MM.1S (cell line): ENCODE measurements at regions not wholly inside any gene's neighbourhood (a gene's known extent, or its start where the extent isn't known, plus 50 kb on each side); places are given as distances from the start of the nearest gene placed in this dataset.
"Not testable (repeated sequence)": the region's sequence is repeated elsewhere in the genome, so short reads cannot be mapped to it uniquely, and the experiment has no call there.

ENCODE experiments used
- EZH2 ChIP-seq: fragments of 300-600 bp; sonication (generic); optimal IDR thresholded peaks from 2 replicates; pipeline ENCODE3; 2017; ENCODE audit warnings: low read depth, mild to moderate bottlenecking, antibody characterized with exemption, low read length, mixed read lengths
- EZH2phosphoT487 ChIP-seq: fragments of 300-600 bp; sonication (generic); IDR thresholded peaks from 2 replicates; pipeline ENCODE4 v1.6.1; 2018; ENCODE audit warnings: antibody characterized with exemption, low read length
- TF ChIP-seq, protein P1 (sequence below): fragments of 300-600 bp; sonication (generic); IDR thresholded peaks from 2 replicates; pipeline ENCODE4 v1.5.1; 2016; ENCODE audit warnings: antibody characterized with exemption, low read length, mixed read lengths

DNA sequence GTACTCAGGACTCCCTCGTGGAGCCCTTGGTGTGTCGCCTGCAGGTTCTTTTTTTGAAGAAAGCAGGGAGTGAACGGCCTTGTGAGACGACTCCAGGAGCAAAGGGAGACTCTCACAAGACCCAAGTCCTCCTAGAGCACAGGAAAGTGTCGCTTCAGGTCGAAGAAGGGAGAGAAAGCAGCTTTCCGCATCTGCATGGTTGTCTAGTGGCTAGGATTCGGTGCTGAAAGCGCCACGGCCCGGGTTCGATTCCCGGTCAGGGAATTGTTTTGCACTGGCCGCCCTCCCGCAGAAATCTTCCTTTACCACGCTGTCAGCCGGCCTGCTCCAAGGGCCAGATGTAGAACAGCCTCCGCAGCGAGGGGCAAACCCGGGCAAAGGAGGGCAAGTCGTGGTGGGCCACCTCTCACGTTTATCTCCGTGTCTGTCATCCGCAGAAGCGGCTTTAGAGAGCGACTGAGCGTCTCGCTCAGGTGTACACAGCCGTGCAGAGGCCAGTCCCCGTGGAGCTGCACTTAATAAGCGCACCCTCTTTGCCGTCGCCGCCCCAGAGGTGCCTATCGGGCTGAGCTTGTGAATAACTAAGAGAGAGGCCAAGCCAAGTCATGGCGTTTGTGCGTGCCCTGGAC lies 72.6 kb downstream of the FAM72D start:
- TF ChIP-seq, protein P1, sequence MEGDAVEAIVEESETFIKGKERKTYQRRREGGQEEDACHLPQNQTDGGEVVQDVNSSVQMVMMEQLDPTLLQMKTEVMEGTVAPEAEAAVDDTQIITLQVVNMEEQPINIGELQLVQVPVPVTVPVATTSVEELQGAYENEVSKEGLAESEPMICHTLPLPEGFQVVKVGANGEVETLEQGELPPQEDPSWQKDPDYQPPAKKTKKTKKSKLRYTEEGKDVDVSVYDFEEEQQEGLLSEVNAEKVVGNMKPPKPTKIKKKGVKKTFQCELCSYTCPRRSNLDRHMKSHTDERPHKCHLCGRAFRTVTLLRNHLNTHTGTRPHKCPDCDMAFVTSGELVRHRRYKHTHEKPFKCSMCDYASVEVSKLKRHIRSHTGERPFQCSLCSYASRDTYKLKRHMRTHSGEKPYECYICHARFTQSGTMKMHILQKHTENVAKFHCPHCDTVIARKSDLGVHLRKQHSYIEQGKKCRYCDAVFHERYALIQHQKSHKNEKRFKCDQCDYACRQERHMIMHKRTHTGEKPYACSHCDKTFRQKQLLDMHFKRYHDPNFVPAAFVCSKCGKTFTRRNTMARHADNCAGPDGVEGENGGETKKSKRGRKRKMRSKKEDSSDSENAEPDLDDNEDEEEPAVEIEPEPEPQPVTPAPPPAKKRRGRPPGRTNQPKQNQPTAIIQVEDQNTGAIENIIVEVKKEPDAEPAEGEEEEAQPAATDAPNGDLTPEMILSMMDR = not testable (repeated sequence)
- not testable (repeated sequence) for TF ChIP-seq EZH2phosphoT487, EZH2
